ENCODE measurements at regions not wholly inside any gene's neighbourhood (a gene's known extent, or its start where the extent isn't known, plus 50 kb on each side); places are given as distances from the start of the nearest gene placed in this dataset.
"Not testable (repeated sequence)": the region's sequence is repeated elsewhere in the genome, so short reads cannot be mapped to it uniquely, and the experiment has no call there.

DNA sequence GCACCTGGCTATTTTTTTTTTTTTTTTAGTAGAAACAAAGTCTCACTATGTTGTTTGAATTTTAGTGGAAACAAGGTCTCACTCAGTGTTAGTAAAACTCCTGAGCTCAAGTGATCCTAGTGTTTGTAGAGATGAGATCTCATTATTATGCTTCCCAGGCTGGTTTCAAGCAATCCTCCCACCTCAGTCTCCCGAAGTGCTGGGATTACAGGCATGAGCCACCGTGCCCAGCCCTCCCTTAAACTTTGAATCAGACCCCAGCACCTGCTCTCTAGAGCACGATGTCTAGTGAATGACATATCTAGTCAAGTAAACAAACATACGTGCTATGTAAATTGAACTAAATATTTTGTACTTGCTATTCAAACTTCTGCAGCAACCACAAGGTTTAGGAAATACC lies 105.6 kb upstream of the MYO3A start:
- Histone ChIP-seq H3K4me1 (no peaks in the 10 kb centered on the region), H3K27me3 (no peaks in the 10 kb centered on the region), H3K4me3 (no peak overlapping the region), H3K9me3 (no peaks in the 10 kb centered on the region), H3K27ac (no peak overlapping the region), H3K36me3 (no peaks in the 10 kb centered on the region)
- TF ChIP-seq, protein P1, sequence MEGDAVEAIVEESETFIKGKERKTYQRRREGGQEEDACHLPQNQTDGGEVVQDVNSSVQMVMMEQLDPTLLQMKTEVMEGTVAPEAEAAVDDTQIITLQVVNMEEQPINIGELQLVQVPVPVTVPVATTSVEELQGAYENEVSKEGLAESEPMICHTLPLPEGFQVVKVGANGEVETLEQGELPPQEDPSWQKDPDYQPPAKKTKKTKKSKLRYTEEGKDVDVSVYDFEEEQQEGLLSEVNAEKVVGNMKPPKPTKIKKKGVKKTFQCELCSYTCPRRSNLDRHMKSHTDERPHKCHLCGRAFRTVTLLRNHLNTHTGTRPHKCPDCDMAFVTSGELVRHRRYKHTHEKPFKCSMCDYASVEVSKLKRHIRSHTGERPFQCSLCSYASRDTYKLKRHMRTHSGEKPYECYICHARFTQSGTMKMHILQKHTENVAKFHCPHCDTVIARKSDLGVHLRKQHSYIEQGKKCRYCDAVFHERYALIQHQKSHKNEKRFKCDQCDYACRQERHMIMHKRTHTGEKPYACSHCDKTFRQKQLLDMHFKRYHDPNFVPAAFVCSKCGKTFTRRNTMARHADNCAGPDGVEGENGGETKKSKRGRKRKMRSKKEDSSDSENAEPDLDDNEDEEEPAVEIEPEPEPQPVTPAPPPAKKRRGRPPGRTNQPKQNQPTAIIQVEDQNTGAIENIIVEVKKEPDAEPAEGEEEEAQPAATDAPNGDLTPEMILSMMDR (IDR thresholded peaks at IDR 0.05) = no peak
- intact Hi-C loops (cut with DNase I; ENCODE audit: low total_unique reads) = no loop called here
- DNase-seq = no peak

DNA sequence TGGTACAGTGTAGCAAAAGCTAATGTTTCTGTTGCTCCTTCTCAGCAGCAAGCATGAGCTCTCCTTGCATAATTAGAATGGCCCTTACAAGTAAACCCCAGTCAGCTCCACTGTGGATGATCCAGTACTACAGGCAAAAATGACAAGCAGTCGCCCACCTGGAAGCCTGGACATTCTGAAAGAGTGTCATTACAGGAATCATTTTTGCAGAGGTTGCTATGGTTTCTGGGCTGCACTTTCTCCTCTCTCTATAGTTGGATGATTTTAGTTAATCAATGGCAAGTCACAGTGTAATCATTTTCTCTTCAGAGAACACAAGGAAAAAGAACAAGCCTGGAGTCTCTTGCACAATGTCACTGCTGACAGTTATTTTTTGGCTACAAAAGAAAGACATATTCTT lies 102.9 kb upstream of the MYO3A start:
- Histone ChIP-seq H3K27ac (no peak overlapping the region), H3K4me3 (no peak overlapping the region), H3K9me3 (no peaks in the 10 kb centered on the region), H3K36me3 (no peaks in the 10 kb centered on the region), H3K27me3 (no peaks in the 10 kb centered on the region), H3K4me1 (no peaks in the 10 kb centered on the region)
- DNase-seq = no peak
- intact Hi-C loops (cut with DNase I; ENCODE audit: low total_unique reads) = no loop called here
- TF ChIP-seq, protein P1 (IDR thresholded peaks at IDR 0.05) = no peak

DNA sequence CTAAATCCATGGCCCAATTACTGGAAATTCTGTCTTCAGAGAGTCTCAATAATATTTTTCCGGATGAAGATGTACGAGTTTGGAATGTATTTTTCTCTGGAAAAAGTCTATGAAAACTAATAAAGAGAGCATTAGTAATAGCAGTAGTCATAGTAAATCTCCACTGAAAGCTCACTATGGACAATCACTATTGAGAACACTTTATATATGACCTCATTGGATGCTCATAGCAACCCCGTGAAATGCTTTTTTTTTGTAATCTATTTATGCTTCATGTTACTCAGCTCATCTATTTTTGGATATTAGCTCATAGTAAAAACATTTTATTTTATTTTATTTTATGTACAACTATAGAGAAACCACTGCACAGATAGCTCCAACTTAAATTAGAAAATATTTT lies 94.3 kb upstream of the MYO3A start:
- intact Hi-C loops (cut with DNase I; ENCODE audit: low total_unique reads) = no loop called here
- DNase-seq = no peak
- TF ChIP-seq, protein P1 (IDR thresholded peaks at IDR 0.05) = no peak

DNA sequence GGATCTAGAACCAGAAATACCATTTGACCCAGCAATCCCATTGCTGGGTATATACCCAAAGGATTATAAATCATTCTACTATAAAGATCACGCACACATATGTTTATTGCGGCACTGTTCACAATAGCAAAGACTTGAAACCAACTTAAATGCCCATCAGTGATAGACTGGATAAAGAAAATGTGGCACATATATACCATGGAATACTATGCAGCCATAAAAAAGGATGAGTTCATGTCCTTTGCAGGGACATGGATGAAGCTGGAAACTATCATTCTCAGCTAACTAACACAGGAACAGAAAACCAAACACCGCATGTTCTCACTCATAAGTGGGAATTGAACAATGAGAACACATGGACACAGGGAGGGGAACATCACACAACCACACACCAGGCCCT lies 93.2 kb upstream of the MYO3A start:
- H3K4me3 ChIP-seq; H3K36me3 ChIP-seq; H3K27ac ChIP-seq; H3K9me3 ChIP-seq; DNase-seq; H3K4me1 ChIP-seq; intact Hi-C loops (cut with DNase I; ENCODE audit: low total_unique reads); H3K27me3 ChIP-seq: not testable (repeated sequence)

More for the DNA sequence above, 94.3 kb upstream of the MYO3A start:
- H3K4me3 ChIP-seq = no peak overlapping the region
- no peak overlapping the region for H3K27ac ChIP-seq
- no peaks in the 10 kb centered on the region for H3K9me3 ChIP-seq
- H3K4me1 ChIP-seq = no peaks in the 10 kb centered on the region
- H3K27me3 ChIP-seq = no peaks in the 10 kb centered on the region
- H3K36me3 ChIP-seq = no peaks in the 10 kb centered on the region

DNA sequence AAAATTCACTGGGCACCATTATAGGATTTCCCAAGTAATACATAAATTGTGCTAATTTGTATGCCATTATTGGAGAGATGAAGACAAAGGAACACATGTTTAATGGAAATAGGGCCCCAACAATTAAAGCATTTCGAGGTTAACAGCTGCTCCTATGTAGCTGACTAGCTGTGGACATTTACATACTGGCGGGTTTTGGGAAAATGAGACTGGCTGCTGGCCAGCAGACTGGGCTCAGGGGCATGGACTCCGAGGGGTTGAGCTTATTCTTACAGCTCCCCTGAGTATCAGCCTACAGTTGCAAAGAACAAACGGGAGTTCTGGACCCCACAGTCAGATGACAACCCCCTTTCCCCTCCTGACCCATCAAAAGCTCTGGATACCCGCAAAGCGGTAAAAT lies 91.9 kb upstream of the MYO3A start:
- no peaks in the 10 kb centered on the region for H3K4me1 ChIP-seq
- H3K27ac ChIP-seq = no peak overlapping the region
- H3K27me3 ChIP-seq = no peaks in the 10 kb centered on the region
- H3K36me3 ChIP-seq = no peaks in the 10 kb centered on the region
- H3K9me3 ChIP-seq = no peaks in the 10 kb centered on the region
- no peak for DNase-seq
- intact Hi-C loops (cut with DNase I; ENCODE audit: low total_unique reads) = no loop called here
- no peak overlapping the region for H3K4me3 ChIP-seq
- TF ChIP-seq, protein P1 (IDR thresholded peaks at IDR 0.05) = no peak

DNA sequence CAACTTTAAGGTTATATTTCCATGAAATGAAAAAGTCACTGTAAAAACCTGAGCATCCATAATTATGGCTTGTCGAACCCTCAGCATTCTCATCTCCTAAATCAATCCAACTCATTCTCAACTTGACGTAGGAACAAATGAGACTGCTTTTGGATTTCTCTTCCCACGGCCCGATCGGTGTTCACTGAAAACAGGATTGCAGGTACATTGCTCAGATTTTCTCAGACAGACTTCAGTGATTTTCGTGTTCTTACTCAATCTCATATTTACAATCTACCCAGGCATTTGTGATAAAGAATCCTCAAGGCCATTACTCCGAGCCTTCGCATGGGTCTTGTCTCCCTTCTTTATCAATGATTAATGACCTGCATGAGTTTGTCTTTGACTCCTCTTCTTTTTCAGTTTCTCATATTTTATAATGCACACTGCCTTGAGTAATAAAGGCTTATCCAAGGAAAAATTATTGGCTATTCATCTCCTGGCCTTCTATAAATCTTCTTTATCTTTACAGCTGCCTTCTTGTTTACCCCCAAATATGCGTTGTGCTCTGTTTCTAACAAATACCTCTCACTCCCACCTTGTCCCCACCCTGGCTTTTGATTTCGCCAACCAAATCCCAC lies 90.4 kb upstream of the MYO3A start:
- Histone ChIP-seq H3K27me3 (no peaks in the 10 kb centered on the region), H3K36me3 (no peaks in the 10 kb centered on the region), H3K4me3 (no peak overlapping the region), H3K4me1 (no peaks in the 10 kb centered on the region), H3K9me3 (no peaks in the 10 kb centered on the region), H3K27ac (no peak overlapping the region)
- intact Hi-C loops (cut with DNase I; ENCODE audit: low total_unique reads) = no loop called here
- TF ChIP-seq, protein P1 (IDR thresholded peaks at IDR 0.05) = no peak
- DNase-seq = no peak

DNA sequence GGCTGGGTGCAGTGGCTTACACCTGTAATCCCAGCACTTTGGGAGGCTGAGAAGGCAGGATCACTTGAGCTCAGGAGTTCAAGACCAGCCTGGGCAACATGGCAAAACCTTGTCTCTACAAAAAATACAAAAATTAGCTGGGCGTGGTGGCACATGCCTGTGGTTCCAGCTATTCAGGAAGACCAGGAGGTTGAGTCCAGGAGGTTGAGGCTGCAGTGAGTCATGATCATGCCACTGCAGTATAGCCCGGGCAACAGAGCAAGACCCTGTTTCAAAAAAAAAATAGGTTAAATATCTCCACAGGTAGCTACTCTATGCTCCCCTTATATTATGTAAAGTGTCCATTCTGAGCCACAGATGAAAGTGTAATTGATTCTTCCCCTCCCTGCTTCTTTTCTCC lies 89.3 kb upstream of the MYO3A start:
- intact Hi-C loops (cut with DNase I; ENCODE audit: low total_unique reads) = not testable (repeated sequence)

More for the DNA sequence above, 89.3 kb upstream of the MYO3A start:
- not testable (repeated sequence) for H3K4me3 ChIP-seq, H3K27ac ChIP-seq, H3K4me1 ChIP-seq, H3K9me3 ChIP-seq, H3K36me3 ChIP-seq, H3K27me3 ChIP-seq, DNase-seq
